Activated CD8-positive, alpha-beta memory T cell treated with anti-CD3 and anti-CD28 coated beads, Interleukin-2, amount 10 ng/mL, durations not matched to agents 7 days and 5 days (primary cell): ENCODE measurements at regions not wholly inside any gene's neighbourhood (a gene's known extent, or its start where the extent isn't known, plus 50 kb on each side); places are given as distances from the start of the nearest gene placed in this dataset.

Experiments used
- ATAC-seq: fragments of 150-1000 bp; cut with Tn5 transposase; one replicate; pipeline ENCODE4 v1.10.0; 2021; ENCODE audit warnings: moderate library complexity
- CTCF ChIA-PET: fragments of 350-600 bp; sonication (Branson Sonifier 250); formaldehyde crosslinking; loops from one replicate; lab custom pipeline; 2021; ENCODE audit warnings: antibody characterized with exemption; lab: Charles Lee
- DNase-seq: peaks from one replicate; pipeline ENCODE4 v3.0.0-alpha.2; 2020
- H3K27ac Mint-ChIP-seq: one replicate; pipeline ENCODE4 v1.8.0; 2021; ENCODE audit warnings: mild to moderate bottlenecking, mixed read lengths
- H3K27me3 Mint-ChIP-seq: one replicate; pipeline ENCODE4 v1.8.0; 2021; ENCODE audit warnings: mixed read lengths
- H3K36me3 Mint-ChIP-seq: one replicate; pipeline ENCODE4 v1.8.0; 2021; ENCODE audit warnings: mild to moderate bottlenecking, mixed read lengths
- H3K4me1 Mint-ChIP-seq: one replicate; pipeline ENCODE4 v1.8.0; 2021; ENCODE audit warnings: mixed read lengths
- H3K4me3 Mint-ChIP-seq: one replicate; pipeline ENCODE4 v1.8.0; 2021; ENCODE audit warnings: mild to moderate bottlenecking, moderate library complexity, mixed read lengths
- H3K9me3 Mint-ChIP-seq: one replicate; pipeline ENCODE4 v1.8.0; 2022; ENCODE audit warnings: low read depth, mixed read lengths

GRCh38 chr4:36651253-36651652 is 369.8 kb downstream of the DTHD1 start:
- no peak overlapping the region for H3K27ac Mint-ChIP-seq
- ATAC-seq (peak; percentile 57), DNase-seq (peak; percentile 43)
- no peaks in the 10 kb centered on the region for H3K36me3 Mint-ChIP-seq
- no peak overlapping the region for H3K4me3 Mint-ChIP-seq
- H3K27me3 Mint-ChIP-seq, result no peaks in the 10 kb centered on the region
- peaks cover 10% of the 10 kb centered on the region for H3K4me1 Mint-ChIP-seq
- CTCF ChIA-PET, result no interaction called here
- H3K9me3 Mint-ChIP-seq, result no peaks in the 10 kb centered on the region

DNA sequence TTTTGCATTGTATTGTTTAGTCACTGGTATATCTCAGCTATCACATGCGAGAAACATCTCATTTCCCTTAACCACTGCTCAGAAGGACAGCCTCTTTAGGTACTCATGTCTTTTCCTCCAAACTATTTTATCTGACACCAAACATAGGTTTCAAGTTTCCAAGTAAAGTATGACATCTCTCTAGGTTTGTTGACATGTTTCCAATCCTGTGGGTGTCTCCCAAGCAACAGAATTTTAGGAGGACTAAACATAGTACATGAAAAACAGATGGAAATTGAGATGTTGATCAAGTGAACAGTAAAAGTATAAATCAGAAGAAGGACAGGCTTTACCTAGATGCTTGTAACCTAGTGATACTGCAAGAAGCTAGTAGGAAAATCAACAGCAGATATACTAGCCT is 371.4 kb downstream of the DTHD1 start:
- H3K9me3 Mint-ChIP-seq, result no peaks in the 10 kb centered on the region
- H3K27ac Mint-ChIP-seq, result no peak overlapping the region
- ATAC-seq (no peak), DNase-seq (no peak)
- H3K36me3 Mint-ChIP-seq, result no peaks in the 10 kb centered on the region
- peaks cover 10% of the 10 kb centered on the region for H3K4me1 Mint-ChIP-seq
- no peak overlapping the region for H3K4me3 Mint-ChIP-seq
- no peaks in the 10 kb centered on the region for H3K27me3 Mint-ChIP-seq
- CTCF ChIA-PET, result no interaction called here

- H3K36me3 Mint-ChIP-seq, result no peaks in the 10 kb centered on the region
- no peaks in the 10 kb centered on the region for H3K9me3 Mint-ChIP-seq
- no peak for ATAC-seq
- CTCF ChIA-PET, result no interaction called here
- H3K27me3 Mint-ChIP-seq, result no peaks in the 10 kb centered on the region
- no peak for DNase-seq
- no peak overlapping the region for H3K4me3 Mint-ChIP-seq
- no peaks in the 10 kb centered on the region for H3K4me1 Mint-ChIP-seq
- H3K27ac Mint-ChIP-seq, result no peak overlapping the region
Observed at GRCh38 chr4:36665985-36666527, 384.6 kb downstream of the DTHD1 start.

- CTCF ChIA-PET, result no interaction called here
- Mint-ChIP-seq H3K27ac (no peak overlapping the region), H3K27me3 (no peaks in the 10 kb centered on the region), H3K36me3 (no peaks in the 10 kb centered on the region), H3K4me1 (no peaks in the 10 kb centered on the region), H3K9me3 (no peaks in the 10 kb centered on the region), H3K4me3 (no peak overlapping the region)
- ATAC-seq (no peak), DNase-seq (no peak)
Observed at GRCh38 chr4:36675436-36675835, 394.0 kb downstream of the DTHD1 start.

DNA sequence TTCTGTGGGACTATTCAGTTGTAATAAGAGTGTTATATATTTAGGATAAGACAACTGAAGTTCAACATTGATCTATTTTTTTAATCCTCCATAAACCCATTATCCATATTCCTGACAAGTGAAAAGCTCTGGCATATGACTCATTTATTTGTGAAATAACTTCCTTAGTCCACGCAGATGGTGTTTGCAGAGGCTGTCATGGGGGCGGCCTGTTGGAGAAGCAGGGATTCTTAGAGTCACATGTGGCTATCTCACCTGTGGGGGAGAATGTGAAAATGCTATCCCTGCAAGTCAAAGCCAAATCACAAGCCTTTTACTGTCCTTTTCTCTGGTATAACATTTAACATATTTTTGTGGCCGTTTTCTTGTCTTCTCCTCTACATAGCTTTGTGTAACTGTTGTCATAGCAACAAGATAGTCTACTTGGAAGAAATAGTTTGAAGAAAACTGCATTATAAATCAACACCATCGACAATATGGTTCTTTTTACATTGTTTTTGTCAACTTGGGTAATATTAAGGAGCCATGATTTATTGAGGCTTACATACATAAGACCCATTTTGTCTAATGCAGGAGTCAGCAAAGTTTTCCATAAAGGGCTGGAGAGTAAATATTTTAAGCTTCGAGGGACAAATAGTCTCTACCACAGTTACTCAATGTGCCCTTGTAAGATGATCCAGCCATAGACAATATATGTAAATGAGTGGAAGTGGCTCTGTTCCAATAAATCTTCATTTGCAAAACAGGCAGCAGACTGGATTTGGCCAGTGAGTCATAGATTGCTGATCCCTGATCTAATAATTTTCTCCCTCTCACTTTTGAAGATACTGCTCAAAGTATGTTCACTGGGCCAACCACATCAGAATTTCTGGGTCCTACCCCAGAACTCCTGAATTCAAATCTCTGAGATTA is 395.0 kb downstream of the DTHD1 start:
- H3K27me3 Mint-ChIP-seq, result no peaks in the 10 kb centered on the region
- no peak for DNase-seq
- H3K4me1 Mint-ChIP-seq, result no peaks in the 10 kb centered on the region
- no peak overlapping the region for H3K27ac Mint-ChIP-seq
- CTCF ChIA-PET, result no interaction called here
- no peaks in the 10 kb centered on the region for H3K9me3 Mint-ChIP-seq
- no peaks in the 10 kb centered on the region for H3K36me3 Mint-ChIP-seq
- H3K4me3 Mint-ChIP-seq, result no peak overlapping the region
- ATAC-seq, result no peak

DNA sequence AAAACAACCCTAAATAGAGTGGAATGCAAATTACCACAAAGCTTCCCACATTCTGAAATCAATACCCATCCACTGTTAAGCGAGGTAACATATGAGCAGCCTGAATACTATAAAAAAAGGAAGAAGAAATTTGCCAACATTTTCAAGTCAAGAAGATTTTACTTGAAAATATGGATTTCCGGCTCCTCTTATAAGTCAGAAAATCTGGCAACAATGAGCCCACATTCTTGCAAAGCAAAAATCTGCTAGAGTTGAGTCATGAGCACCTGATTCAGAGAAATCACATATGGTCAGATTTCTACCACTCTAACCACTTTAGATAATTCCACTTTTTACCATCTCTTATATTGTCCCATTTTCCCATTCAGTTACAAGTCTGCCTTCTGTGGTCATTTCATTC is 395.7 kb downstream of the DTHD1 start:
- Mint-ChIP-seq H3K36me3 (no peaks in the 10 kb centered on the region), H3K9me3 (no peaks in the 10 kb centered on the region), H3K4me3 (no peak overlapping the region), H3K27ac (no peak overlapping the region), H3K4me1 (no peaks in the 10 kb centered on the region), H3K27me3 (no peaks in the 10 kb centered on the region)
- CTCF ChIA-PET, result no interaction called here
- ATAC-seq (no peak), DNase-seq (no peak)

GRCh38 chr4:36677874-36678273 is 396.5 kb downstream of the DTHD1 start:
- Mint-ChIP-seq H3K4me1 (no peaks in the 10 kb centered on the region), H3K9me3 (no peaks in the 10 kb centered on the region), H3K4me3 (no peak overlapping the region), H3K36me3 (no peaks in the 10 kb centered on the region), H3K27me3 (no peaks in the 10 kb centered on the region), H3K27ac (no peak overlapping the region)
- DNase-seq (no peak), ATAC-seq (no peak)
- CTCF ChIA-PET, result no interaction called here

GRCh38 chr4:36687681-36688080 is 406.3 kb downstream of the DTHD1 start:
- ATAC-seq (no peak), DNase-seq (no peak)
- H3K27me3 Mint-ChIP-seq, result no peaks in the 10 kb centered on the region
- no peaks in the 10 kb centered on the region for H3K4me1 Mint-ChIP-seq
- H3K36me3 Mint-ChIP-seq, result no peaks in the 10 kb centered on the region
- H3K9me3 Mint-ChIP-seq, result peaks cover 2% of the 10 kb centered on the region
- H3K27ac Mint-ChIP-seq, result no peak overlapping the region
- CTCF ChIA-PET, result no interaction called here
- no peak overlapping the region for H3K4me3 Mint-ChIP-seq

GRCh38 chr4:36692586-36692985 is 411.2 kb downstream of the DTHD1 start:
- Mint-ChIP-seq H3K4me3 (no peak overlapping the region), H3K36me3 (no peaks in the 10 kb centered on the region), H3K27me3 (no peaks in the 10 kb centered on the region), H3K9me3 (no peaks in the 10 kb centered on the region), H3K27ac (no peak overlapping the region), H3K4me1 (no peaks in the 10 kb centered on the region)
- ATAC-seq (no peak), DNase-seq (no peak)
- CTCF ChIA-PET, result no interaction called here

- Mint-ChIP-seq H3K9me3 (no peaks in the 10 kb centered on the region), H3K4me1 (no peaks in the 10 kb centered on the region), H3K27me3 (no peaks in the 10 kb centered on the region), H3K36me3 (no peaks in the 10 kb centered on the region), H3K4me3 (no peak overlapping the region), H3K27ac (no peak overlapping the region)
- ATAC-seq, result no peak
- CTCF ChIA-PET, result no interaction called here
- DNase-seq, result no peak
Observed at GRCh38 chr4:36702245-36702644, 420.8 kb downstream of the DTHD1 start.

GRCh38 chr4:36704289-36704688 is 422.9 kb downstream of the DTHD1 start:
- H3K9me3 Mint-ChIP-seq, result no peaks in the 10 kb centered on the region
- H3K36me3 Mint-ChIP-seq, result no peaks in the 10 kb centered on the region
- no peak for DNase-seq
- ATAC-seq, result no peak
- no peaks in the 10 kb centered on the region for H3K27me3 Mint-ChIP-seq
- H3K4me3 Mint-ChIP-seq, result no peak overlapping the region
- no peaks in the 10 kb centered on the region for H3K4me1 Mint-ChIP-seq
- H3K27ac Mint-ChIP-seq, result no peak overlapping the region
- CTCF ChIA-PET, result no interaction called here

DNA sequence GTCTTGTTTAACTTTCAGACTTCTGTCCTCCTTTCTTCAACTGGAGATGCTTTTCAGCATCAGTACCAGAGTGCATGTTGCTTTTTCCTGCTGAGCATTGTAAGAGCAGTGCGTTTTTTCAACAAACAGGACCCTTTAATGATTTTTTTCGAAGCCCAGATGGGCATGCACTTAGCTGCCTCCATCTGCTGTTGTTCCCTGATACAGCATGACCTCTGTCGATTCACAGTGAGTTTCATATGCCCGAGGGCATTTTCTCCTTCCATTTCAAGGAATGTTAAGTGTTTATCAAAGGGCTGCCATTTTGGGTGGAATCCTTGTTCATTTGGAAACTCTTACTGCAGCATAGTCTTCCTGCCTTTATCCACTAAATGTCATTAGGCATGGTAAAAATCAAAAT is 428.6 kb downstream of the DTHD1 start:
- Mint-ChIP-seq H3K4me1 (no peaks in the 10 kb centered on the region), H3K27me3 (peaks cover 5% of the 10 kb centered on the region), H3K9me3 (no peaks in the 10 kb centered on the region), H3K27ac (no peak overlapping the region), H3K36me3 (no peaks in the 10 kb centered on the region), H3K4me3 (no peak overlapping the region)
- DNase-seq (no peak), ATAC-seq (no peak)
- CTCF ChIA-PET, result no interaction called here

GRCh38 chr4:36712013-36712412 is 430.6 kb downstream of the DTHD1 start:
- H3K4me3 Mint-ChIP-seq, result no peak overlapping the region
- CTCF ChIA-PET, result no interaction called here

DNA sequence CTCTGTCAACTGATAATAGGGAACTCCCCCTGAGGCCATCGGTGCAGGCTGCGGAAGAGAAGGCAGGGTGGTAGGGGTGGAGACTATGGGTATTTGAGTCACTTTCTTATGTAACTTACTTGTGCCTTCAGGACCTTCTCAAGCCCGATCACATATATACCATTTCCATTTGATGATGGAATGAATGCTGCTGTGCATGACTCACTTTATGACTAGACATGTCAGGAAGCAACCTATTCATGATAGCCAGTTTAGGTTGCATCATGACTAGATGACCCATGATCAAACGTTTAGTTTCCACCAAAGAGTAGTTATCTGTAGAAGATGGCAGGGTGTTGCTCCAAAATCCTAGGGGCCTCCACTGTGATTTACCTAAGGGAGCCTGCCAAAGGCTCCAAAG is 435.5 kb downstream of the DTHD1 start:
- no peaks in the 10 kb centered on the region for H3K36me3 Mint-ChIP-seq
- ATAC-seq, result no peak
- CTCF ChIA-PET, result no interaction called here
- H3K4me3 Mint-ChIP-seq, result no peak overlapping the region
- no peaks in the 10 kb centered on the region for H3K9me3 Mint-ChIP-seq
- no peak overlapping the region for H3K27ac Mint-ChIP-seq
- no peaks in the 10 kb centered on the region for H3K4me1 Mint-ChIP-seq
- no peak for DNase-seq
- peaks cover 5% of the 10 kb centered on the region for H3K27me3 Mint-ChIP-seq

More at GRCh38 chr4:36712013-36712412, 430.6 kb downstream of the DTHD1 start:
- DNase-seq, result no peak
- H3K36me3 Mint-ChIP-seq, result no peaks in the 10 kb centered on the region
- no peak overlapping the region for H3K27ac Mint-ChIP-seq
- ATAC-seq, result no peak
- H3K9me3 Mint-ChIP-seq, result no peaks in the 10 kb centered on the region
- H3K4me1 Mint-ChIP-seq, result no peaks in the 10 kb centered on the region
- H3K27me3 Mint-ChIP-seq, result peaks cover 5% of the 10 kb centered on the region
